ENCODE measurements at regions not wholly inside any gene's neighbourhood (a gene's known extent, or its start where the extent isn't known, plus 50 kb on each side); places are given as distances from the start of the nearest gene placed in this dataset. TPM values are rescaled to one million over a fixed set of nuclear protein-coding genes. Genes with fewer than 3 reads are reported as not detected.

Small RNAs in the stretch of these regions (small RNA-seq; reads per million reads assigned to genes)
- not detected for gene AC083904.1 (ENCODE audit: insufficient read depth)
- not detected for gene RNU6-4P (ENCODE audit: insufficient read depth)
